ENCODE measurements at regions not wholly inside any gene's neighbourhood (a gene's known extent, or its start where the extent isn't known, plus 50 kb on each side); places are given as distances from the start of the nearest gene placed in this dataset.

DNA sequence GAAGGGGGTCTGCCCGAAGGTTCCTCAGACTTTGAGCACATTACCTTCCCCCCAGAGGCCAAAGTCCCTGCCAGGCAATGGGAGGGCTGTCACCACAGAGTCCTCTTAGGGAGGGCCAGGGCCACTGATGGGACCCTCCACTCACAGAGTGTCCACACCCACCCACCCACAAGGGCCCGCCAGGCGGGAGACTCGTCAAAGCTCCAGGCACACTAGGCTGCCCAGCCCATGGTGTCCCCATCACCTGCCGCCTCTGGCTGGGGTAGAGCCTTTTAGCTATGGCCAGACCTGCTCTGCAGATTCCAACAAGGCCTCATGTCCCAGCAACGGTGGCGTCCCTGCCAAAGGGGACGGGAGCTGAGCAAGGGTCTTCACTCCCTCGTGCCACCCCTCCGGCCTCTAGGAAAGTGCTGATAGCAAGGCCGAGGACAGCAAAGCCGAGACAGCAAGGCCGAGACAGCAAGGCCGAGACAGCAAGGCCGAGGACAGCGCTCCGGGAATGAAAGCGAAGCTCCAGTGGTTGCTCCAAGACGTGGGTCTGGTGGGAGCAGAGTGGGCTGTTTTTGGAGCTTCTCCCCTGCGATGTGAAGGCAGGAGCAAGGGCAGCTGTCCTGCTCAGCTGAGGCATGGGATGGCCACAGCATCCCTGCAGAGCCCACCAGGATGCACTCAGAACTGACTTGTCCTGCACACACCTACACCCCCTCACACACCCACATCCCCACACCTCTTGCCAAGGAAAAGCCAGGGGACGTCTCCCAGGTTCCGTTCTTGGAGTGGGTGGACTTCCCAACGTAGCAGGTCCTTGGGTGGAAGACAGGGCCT is 123.4 kb downstream of the CRYAA start:
- Histone ChIP-seq H3K4me2 (no peak overlapping the region), H3K4me3 (no peak overlapping the region), H3K27ac (no peak overlapping the region), H3K9me3 (peaks cover 16% of the 10 kb centered on the region; the same call in 2 of the 3 replicates), H3K4me1 (peaks cover 16% of the 10 kb centered on the region)
- 91% methylated on average over 10 of the region's 23 CpGs for WGBS (ENCODE audit: missing lambda C conversion rate)
- ATAC-seq (no peak), FAIRE-seq (no peak), DNase-seq (ENCODE audit: low read depth in 1 of 2, low spot score in 1 of 2) (no peak)
- TF ChIP-seq GATA3 (IDR thresholded peaks at IDR 0.05; ENCODE audit: borderline replicate concordance) = no peak
- TF ChIP-seq TP53 (CRISPR knock-in tag; IDR thresholded peaks at IDR 0.05) = no peak
- TF ChIP-seq RFX5 (IDR thresholded peaks at IDR 0.05) = no peak
- no peak for TF ChIP-seq JUNB (IDR thresholded peaks at IDR 0.05)
- TF ChIP-seq, protein P1, sequence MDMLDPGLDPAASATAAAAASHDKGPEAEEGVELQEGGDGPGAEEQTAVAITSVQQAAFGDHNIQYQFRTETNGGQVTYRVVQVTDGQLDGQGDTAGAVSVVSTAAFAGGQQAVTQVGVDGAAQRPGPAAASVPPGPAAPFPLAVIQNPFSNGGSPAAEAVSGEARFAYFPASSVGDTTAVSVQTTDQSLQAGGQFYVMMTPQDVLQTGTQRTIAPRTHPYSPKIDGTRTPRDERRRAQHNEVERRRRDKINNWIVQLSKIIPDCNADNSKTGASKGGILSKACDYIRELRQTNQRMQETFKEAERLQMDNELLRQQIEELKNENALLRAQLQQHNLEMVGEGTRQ (IDR thresholded peaks at IDR 0.05) = no peak
- TF ChIP-seq SREBF2 (IDR thresholded peaks at IDR 0.05) = no peak
- TF ChIP-seq HOXB5 (CRISPR knock-in tag; IDR thresholded peaks at IDR 0.05) = no peak
- no peak for TF ChIP-seq ZNF302 (CRISPR knock-in tag; IDR thresholded peaks at IDR 0.05)
- TF ChIP-seq HDAC2 (IDR thresholded peaks at IDR 0.05) = no peak
- TF ChIP-seq ZFP36 (IDR thresholded peaks at IDR 0.05; ENCODE audit: borderline replicate concordance, partially characterized antibody) = no peak
- TF ChIP-seq, protein P2, sequence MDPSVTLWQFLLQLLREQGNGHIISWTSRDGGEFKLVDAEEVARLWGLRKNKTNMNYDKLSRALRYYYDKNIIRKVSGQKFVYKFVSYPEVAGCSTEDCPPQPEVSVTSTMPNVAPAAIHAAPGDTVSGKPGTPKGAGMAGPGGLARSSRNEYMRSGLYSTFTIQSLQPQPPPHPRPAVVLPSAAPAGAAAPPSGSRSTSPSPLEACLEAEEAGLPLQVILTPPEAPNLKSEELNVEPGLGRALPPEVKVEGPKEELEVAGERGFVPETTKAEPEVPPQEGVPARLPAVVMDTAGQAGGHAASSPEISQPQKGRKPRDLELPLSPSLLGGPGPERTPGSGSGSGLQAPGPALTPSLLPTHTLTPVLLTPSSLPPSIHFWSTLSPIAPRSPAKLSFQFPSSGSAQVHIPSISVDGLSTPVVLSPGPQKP (IDR thresholded peaks at IDR 0.05; ENCODE audit: low read depth, low read length) = no peak
- no peak for TF ChIP-seq EHF (CRISPR knock-in tag; IDR thresholded peaks at IDR 0.05)
- TF ChIP-seq CHD4 (IDR thresholded peaks at IDR 0.05; ENCODE audit: borderline replicate concordance) = no peak
- no peak for TF ChIP-seq BHLHE40 (IDR thresholded peaks at IDR 0.05; ENCODE audit: low read depth, low read length)
- CTCF ChIA-PET = no interaction called here
- POLR2A ChIA-PET = no interaction called here

DNA sequence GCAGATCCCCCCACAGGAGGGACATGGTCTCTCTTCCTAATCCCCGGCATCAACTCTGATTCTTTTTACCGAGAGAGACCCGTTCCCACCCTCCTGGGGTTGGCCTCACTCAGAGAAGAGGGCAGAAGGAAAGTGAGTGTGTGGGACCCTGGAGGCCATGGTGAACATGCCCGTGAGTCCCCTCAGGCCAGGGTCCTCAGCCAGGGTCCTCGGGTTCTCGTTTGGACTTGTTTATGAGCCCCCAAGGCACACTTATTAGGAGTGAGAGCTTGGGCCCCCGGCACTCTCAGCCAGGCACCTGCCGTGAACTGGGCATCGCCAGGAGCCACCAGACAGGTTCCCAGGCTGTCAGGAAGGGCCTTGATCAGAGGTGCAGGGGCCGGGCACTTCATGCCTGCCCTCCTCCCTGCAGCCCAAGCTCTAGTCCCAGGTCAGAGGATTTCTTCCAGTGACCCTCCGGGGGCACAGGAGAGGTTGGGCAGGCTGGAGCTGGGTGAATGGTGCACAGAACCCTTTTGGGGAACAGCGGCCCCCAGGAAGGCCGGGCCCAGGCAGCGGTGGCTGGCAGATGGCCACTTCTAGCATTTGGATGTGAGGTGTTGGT is 122.6 kb downstream of the CRYAA start:
- no peak overlapping the region for H3K4me3 ChIP-seq
- CTCF ChIA-PET = no interaction called here
- POLR2A ChIA-PET = no interaction called here
- peaks cover 16% of the 10 kb centered on the region for H3K4me1 ChIP-seq
- 67% methylated on average over 12 of the region's 14 CpGs for WGBS (ENCODE audit: missing lambda C conversion rate)
- ATAC-seq (no peak), FAIRE-seq (no peak), DNase-seq (ENCODE audit: low read depth in 1 of 2, low spot score in 1 of 2) (no peak)
- H3K9me3 ChIP-seq = peaks cover 16% of the 10 kb centered on the region; the same call in 2 of the 3 replicates
- no peak for TF ChIP-seq NPAS2 (CRISPR knock-in tag; IDR thresholded peaks at IDR 0.05; ENCODE audit: borderline replicate concordance)
- H3K27ac ChIP-seq = no peak overlapping the region
- no peak overlapping the region for H3K4me2 ChIP-seq

DNA sequence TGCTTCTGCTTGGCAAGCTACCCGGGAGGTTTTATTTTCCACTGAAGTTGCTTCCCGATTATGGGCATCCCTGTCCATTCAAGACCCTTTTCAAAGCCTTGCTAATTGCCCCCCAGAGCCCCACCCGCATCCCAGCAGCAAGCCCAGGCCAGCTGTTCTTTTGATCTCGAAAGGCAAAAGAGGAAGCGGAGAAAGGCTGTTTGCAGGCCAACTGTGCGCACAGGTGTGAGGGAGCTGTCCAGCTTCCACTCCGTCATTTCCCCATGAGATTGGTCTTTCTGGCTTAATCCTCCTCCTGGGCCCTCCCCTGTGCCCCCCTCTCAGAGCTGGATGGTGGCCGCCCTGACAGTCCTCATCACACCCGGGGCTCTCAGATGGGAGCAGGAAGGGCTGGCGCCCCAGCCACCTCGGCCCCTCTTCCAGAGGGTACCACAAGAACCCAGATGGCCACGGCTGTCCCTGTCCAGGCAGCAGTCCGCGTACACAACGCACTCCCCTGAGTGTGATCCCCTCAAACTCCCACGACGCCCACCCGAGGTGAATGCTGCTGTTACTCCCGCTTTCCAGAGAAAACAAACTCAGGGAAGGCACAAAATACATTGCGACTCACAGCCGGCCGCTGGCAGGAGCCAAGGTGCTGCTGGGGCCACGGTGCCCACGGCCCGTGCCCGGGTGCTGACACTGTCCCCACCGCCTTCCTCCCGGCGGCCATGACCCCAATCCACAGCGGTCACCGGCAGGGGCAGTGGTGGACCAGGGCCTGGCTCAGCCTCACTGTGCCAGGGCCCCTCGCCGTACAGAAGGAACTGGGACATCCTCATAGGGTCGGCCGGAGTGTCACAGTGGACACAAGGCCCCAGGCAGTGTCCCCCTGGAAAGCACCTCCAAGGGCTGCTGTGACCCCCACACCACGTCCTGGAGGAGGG is 121.9 kb downstream of the CRYAA start:
- ChIA-PET POLR2A (no interaction called here), CTCF (no interaction called here)
- peaks cover 16% of the 10 kb centered on the region for H3K4me1 ChIP-seq
- no peak overlapping the region for H3K27ac ChIP-seq
- ATAC-seq (no peak), FAIRE-seq (no peak), DNase-seq (ENCODE audit: low read depth in 1 of 2, low spot score in 1 of 2) (no peak)
- peaks cover 8% of the 10 kb centered on the region; the same call in 2 of the 3 replicates for H3K9me3 ChIP-seq
- H3K4me2 ChIP-seq = no peak overlapping the region
- H3K4me3 ChIP-seq = no peak overlapping the region
- 90% methylated on average over 26 of the region's 36 CpGs for WGBS (ENCODE audit: missing lambda C conversion rate)
- TF ChIP-seq SREBF2 (IDR thresholded peaks at IDR 0.05) (no peak), CBX8 (IDR thresholded peaks at IDR 0.05) (no peak), MAZ (IDR thresholded peaks at IDR 0.05; ENCODE audit: borderline replicate concordance, low read depth, low read length) (no peak), MAFK (IDR thresholded peaks at IDR 0.05; ENCODE audit: partially characterized antibody) (no peak), CEBPB (IDR thresholded peaks at IDR 0.05) (no peak), RAD21 (conservative IDR thresholded peaks at IDR 0.05 in 1 of 2, IDR thresholded peaks at IDR 0.05 in 1 of 2) (no peak), HOXB13 (CRISPR knock-in tag; IDR thresholded peaks at IDR 0.05; ENCODE audit: low read depth) (no peak), RCOR1 (IDR thresholded peaks at IDR 0.05; ENCODE audit: low read depth, low read length) (no peak), TFCP2L1 (CRISPR knock-in tag; IDR thresholded peaks at IDR 0.05) (no peak), JUNB (IDR thresholded peaks at IDR 0.05) (no peak), SMC3 (IDR thresholded peaks at IDR 0.05) (no peak), ZFP36 (IDR thresholded peaks at IDR 0.05; ENCODE audit: borderline replicate concordance, partially characterized antibody) (no peak)
- TF ChIP-seq, protein P3, sequence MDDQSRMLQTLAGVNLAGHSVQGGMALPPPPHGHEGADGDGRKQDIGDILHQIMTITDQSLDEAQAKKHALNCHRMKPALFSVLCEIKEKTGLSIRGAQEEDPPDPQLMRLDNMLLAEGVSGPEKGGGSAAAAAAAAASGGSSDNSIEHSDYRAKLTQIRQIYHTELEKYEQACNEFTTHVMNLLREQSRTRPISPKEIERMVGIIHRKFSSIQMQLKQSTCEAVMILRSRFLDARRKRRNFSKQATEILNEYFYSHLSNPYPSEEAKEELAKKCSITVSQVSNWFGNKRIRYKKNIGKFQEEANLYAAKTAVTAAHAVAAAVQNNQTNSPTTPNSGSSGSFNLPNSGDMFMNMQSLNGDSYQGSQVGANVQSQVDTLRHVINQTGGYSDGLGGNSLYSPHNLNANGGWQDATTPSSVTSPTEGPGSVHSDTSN (IDR thresholded peaks at IDR 0.05) = no peak
- TF ChIP-seq, protein P4, sequence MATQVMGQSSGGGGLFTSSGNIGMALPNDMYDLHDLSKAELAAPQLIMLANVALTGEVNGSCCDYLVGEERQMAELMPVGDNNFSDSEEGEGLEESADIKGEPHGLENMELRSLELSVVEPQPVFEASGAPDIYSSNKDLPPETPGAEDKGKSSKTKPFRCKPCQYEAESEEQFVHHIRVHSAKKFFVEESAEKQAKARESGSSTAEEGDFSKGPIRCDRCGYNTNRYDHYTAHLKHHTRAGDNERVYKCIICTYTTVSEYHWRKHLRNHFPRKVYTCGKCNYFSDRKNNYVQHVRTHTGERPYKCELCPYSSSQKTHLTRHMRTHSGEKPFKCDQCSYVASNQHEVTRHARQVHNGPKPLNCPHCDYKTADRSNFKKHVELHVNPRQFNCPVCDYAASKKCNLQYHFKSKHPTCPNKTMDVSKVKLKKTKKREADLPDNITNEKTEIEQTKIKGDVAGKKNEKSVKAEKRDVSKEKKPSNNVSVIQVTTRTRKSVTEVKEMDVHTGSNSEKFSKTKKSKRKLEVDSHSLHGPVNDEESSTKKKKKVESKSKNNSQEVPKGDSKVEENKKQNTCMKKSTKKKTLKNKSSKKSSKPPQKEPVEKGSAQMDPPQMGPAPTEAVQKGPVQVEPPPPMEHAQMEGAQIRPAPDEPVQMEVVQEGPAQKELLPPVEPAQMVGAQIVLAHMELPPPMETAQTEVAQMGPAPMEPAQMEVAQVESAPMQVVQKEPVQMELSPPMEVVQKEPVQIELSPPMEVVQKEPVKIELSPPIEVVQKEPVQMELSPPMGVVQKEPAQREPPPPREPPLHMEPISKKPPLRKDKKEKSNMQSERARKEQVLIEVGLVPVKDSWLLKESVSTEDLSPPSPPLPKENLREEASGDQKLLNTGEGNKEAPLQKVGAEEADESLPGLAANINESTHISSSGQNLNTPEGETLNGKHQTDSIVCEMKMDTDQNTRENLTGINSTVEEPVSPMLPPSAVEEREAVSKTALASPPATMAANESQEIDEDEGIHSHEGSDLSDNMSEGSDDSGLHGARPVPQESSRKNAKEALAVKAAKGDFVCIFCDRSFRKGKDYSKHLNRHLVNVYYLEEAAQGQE (IDR thresholded peaks at IDR 0.05) = no peak
